Psoas muscle (tissue), 7 donors: ENCODE measurements at regions not wholly inside any gene's neighbourhood (a gene's known extent, or its start where the extent isn't known, plus 50 kb on each side); places are given as distances from the start of the nearest gene placed in this dataset.

ENCODE experiments used
- ATAC-seq, 4 donors: fragments of 200-7000 bp; cut with Tn5 transposase; one replicate each; pipeline ENCODE4 v1.9.1; 2020; ENCODE audit warnings: moderate library complexity in 3 of 4, mild to moderate bottlenecking in 2 of 4
- DNase-seq, 2 donors: peaks; one replicate each; pipeline ENCODE4 v3.0.0-alpha.2; 2020
- H3K27ac ChIP-seq: fragments of 200-600 bp; one replicate; pipeline ENCODE4 v1.8.0; 2022
- H3K27me3 ChIP-seq, 3 donors: fragments of 200-600 bp in 1 of 3; one replicate each; pipeline versions ENCODE4 v1.6.1 to v1.8.0; 2013 to 2022; ENCODE audit warnings: low read length in 2 of 3, mild to moderate bottlenecking in 2 of 3, moderate library complexity in 1 of 3; ENCODE audit not compliant: insufficient read depth in 3 of 3
- H3K36me3 ChIP-seq, 2 donors: fragments of 200-600 bp in 1 of 2; one replicate each; pipeline versions ENCODE4 v1.6.1 to v1.8.0; 2013 to 2022; ENCODE audit warnings: low read depth in 1 of 2, mild to moderate bottlenecking in 1 of 2, moderate library complexity in 1 of 2; ENCODE audit not compliant: insufficient read depth in 1 of 2
- H3K4me1 ChIP-seq: fragments of 200-600 bp; one replicate; pipeline ENCODE4 v1.8.0; 2022
- H3K4me3 ChIP-seq: fragments of 200-600 bp; one replicate; pipeline ENCODE4 v1.8.0; 2022; ENCODE audit warnings: mild to moderate bottlenecking
- H3K9me3 ChIP-seq: fragments of 200-600 bp; one replicate; pipeline ENCODE4 v1.8.0; 2022
- WGBS, 3 donors: extraction: QIAGEN DNeasy Blood & Tissue Kit; methylation state at CpG; one replicate each; pipeline versions ENCODE4 v1.1.6 to v1.1.7; 2013; 5-methylcytosine and 5-hydroxymethylcytosine counted together
- intact Hi-C, 2 donors: fragments of 100-400 bp; cut with DNase I; formaldehyde crosslinking; loops; one replicate each; pipeline versions ENCODE4 v1.11.0 to v1.14.2; 2022
- TF ChIP-seq, protein P1 (sequence below): fragments of 200-600 bp; IDR thresholded peaks from one replicate; pipeline ENCODE4 v1.8.0; 2022; ENCODE audit warnings: antibody characterized with exemption
- donor health status: healthy with polysubstance abuse.
- donor health status: DM: no; HTN: no; CAD: no; lungs with moderate emphysema.
- donor health status: Bipolar disorder and iron deficiency.
- donor health status: healthy.
- donor health status: DM: yes; HTN: yes; CAD: no.
- donor health status: DM: no; HTN: no; CAD: no.
- donor health status: DM: yes; HTN: yes; CAD: no.

DNA sequence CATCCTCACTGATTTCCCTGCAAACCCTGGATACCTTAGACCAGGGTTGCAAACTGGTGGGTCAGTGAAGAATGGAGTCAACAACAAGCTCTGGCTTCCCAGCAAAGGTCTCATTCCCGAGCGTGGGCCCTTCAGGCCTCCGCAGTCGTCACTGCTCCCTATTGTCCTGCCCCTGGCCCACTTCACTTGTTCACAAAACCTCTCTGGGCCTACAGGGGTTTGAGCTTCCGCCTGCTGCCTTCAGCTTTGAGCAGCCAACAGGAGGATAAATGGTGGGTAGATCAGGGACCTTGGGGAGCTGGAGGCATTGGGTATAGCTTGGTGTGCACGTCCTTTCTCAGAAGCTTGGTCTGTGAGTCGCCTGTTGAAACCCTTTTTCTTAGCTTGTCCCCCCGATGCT is 148.8 kb downstream of the KATNIP start:
- WGBS, 3 donors, result 95 to 97% (median 96%) methylated on average over 8 of the region's 8 CpGs
- H3K36me3 ChIP-seq, result peaks cover 0 to 13% of the 10 kb centered on the region in 2 donors
- H3K27me3 ChIP-seq, result no peaks in the 10 kb centered on the region
- H3K27ac ChIP-seq, result no peak overlapping the region
- no peaks in the 10 kb centered on the region for H3K9me3 ChIP-seq
- no peak overlapping the region for H3K4me3 ChIP-seq
- TF ChIP-seq, protein P1, sequence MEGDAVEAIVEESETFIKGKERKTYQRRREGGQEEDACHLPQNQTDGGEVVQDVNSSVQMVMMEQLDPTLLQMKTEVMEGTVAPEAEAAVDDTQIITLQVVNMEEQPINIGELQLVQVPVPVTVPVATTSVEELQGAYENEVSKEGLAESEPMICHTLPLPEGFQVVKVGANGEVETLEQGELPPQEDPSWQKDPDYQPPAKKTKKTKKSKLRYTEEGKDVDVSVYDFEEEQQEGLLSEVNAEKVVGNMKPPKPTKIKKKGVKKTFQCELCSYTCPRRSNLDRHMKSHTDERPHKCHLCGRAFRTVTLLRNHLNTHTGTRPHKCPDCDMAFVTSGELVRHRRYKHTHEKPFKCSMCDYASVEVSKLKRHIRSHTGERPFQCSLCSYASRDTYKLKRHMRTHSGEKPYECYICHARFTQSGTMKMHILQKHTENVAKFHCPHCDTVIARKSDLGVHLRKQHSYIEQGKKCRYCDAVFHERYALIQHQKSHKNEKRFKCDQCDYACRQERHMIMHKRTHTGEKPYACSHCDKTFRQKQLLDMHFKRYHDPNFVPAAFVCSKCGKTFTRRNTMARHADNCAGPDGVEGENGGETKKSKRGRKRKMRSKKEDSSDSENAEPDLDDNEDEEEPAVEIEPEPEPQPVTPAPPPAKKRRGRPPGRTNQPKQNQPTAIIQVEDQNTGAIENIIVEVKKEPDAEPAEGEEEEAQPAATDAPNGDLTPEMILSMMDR, result no peak
- no peaks in the 10 kb centered on the region for H3K4me1 ChIP-seq
- DNase-seq, result no peak
- ATAC-seq, result no peak
- intact Hi-C loops, result no loop called here

DNA sequence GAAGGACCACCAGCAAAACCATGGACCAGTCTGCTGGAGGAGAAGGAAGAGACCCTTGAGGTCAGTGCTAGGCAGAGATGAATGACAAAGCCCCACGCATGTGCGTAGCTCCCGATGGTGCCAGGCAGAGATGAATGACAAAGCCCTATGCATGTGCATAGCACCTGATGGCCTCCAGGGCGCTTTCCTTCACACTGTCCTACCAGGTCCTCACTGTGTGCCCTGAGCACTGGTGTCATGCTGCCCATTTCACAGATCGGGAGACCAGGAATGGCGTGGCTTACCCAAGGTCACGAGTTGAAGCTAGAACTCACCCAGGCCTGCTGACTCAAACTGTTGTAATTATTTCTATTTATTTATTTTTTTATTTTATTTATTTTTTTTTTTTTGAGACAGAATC is 149.6 kb downstream of the KATNIP start:
- WGBS, 3 donors, result 96 to 99% (median 97%) methylated on average over 7 of the region's 7 CpGs
- ATAC-seq, result no peak
- TF ChIP-seq, protein P1, result no peak
- no peak overlapping the region for H3K27ac ChIP-seq
- no peak overlapping the region for H3K4me3 ChIP-seq
- intact Hi-C loops, result no loop called here
- no peak for DNase-seq
- H3K27me3 ChIP-seq, result no peaks in the 10 kb centered on the region
- H3K9me3 ChIP-seq, result no peaks in the 10 kb centered on the region
- H3K4me1 ChIP-seq, result no peaks in the 10 kb centered on the region
- H3K36me3 ChIP-seq, result peaks cover 0 to 13% of the 10 kb centered on the region in 2 donors

DNA sequence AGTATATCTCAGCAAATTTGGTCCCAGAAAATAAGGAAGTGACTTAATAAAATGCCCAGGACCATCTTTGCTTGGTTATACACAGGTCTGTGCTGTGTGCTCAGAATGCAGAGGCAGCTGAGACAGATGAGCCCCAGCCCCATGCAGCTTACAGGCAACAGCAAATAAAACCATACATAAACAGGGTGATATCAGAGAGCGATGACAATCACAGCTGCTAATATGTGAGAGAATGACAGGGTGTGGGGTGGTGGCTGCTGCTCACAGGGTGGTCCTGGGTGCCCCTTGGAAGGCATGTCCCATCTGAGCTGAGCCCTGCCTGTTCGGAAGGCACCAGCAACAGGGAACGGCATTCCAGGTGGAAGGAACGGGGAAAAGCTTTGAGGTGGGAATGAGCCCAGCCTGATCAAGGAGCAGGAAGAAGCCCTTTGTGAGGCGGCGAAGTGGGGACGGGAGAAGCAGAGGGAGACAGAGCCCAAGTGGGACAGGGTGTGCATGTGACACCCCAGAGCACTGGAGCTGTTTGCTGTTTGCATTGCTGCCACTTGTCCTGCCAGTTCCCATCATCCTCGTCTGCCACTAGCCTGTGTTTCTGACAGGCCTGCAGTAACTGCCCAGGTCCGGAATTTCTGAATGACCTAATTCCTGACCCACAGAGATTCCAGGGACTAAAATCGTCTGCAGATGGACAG is 150.5 kb downstream of the KATNIP start:
- Histone ChIP-seq H3K9me3 (no peaks in the 10 kb centered on the region), H3K36me3 (peaks cover 0 to 13% of the 10 kb centered on the region in 2 donors), H3K4me3 (no peak overlapping the region), H3K4me1 (no peaks in the 10 kb centered on the region), H3K27me3 (no peaks in the 10 kb centered on the region), H3K27ac (no peak overlapping the region)
- TF ChIP-seq, protein P1, result no peak
- WGBS, 3 donors, result 78 to 94% (median 82%) methylated on average over 10 of the region's 10 CpGs
- DNase-seq, result no peak
- intact Hi-C loops, result no loop called here
- ATAC-seq, result no peak

DNA sequence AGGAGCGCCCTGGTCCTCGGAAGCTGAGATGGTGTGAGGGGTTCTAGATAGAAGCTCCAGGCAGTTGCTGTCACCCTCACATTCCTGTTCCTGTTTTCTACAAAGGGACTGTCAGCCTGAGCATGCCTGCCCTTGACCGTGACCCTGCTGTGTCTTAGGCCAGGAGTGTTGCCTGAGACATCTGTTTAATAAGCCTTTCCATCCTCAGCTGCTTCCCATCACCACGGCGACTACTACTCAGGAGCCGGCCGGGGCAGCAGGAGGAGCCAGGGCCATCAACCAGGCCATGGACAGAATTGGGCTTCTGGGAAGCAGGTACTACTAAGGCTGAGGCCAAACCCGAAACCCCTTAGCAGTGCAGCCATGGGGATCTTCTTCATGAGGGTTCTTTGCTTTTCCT is 151.4 kb downstream of the KATNIP start:
- ATAC-seq, result no peak
- WGBS, 3 donors, result 77 to 95% (median 89%) methylated on average over 8 of the region's 8 CpGs

More for the DNA sequence above, 151.4 kb downstream of the KATNIP start:
- Histone ChIP-seq H3K4me3 (no peak overlapping the region), H3K27me3 (no peaks in the 10 kb centered on the region), H3K27ac (no peak overlapping the region), H3K36me3 (peaks cover 0 to 13% of the 10 kb centered on the region in 2 donors), H3K4me1 (no peaks in the 10 kb centered on the region), H3K9me3 (no peaks in the 10 kb centered on the region)
- TF ChIP-seq, protein P1, result no peak
- intact Hi-C loops, result no loop called here
- no peak for DNase-seq
